Parathyroid adenoma (tissue), 2 donors: ENCODE measurements at regions not wholly inside any gene's neighbourhood (a gene's known extent, or its start where the extent isn't known, plus 50 kb on each side); places are given as distances from the start of the nearest gene placed in this dataset.

Source experiments
- H2AFZ ChIP-seq: fragments of 300-600 bp; sonication (generic); one replicate; pipeline ENCODE4 v1.7.0; 2017; ENCODE audit warnings: antibody characterized with exemption, mild to moderate bottlenecking
- H3K27ac ChIP-seq: fragments of 300-600 bp; sonication (generic); one replicate; pipeline ENCODE4 v1.7.0; 2017
- H3K27me3 ChIP-seq: fragments of 300-600 bp; sonication (generic); one replicate; pipeline ENCODE4 v1.7.0; 2017; ENCODE audit warnings: low read length; ENCODE audit not compliant: control insufficient read depth, insufficient read depth
- H3K36me3 ChIP-seq: fragments of 300-600 bp; sonication (generic); one replicate; pipeline ENCODE4 v1.7.0; 2017; ENCODE audit warnings: low read length; ENCODE audit not compliant: control insufficient read depth, insufficient read depth
- H3K4me1 ChIP-seq: fragments of 300-600 bp; sonication (generic); one replicate; pipeline ENCODE4 v1.7.0; 2017; ENCODE audit warnings: control low read depth
- H3K4me2 ChIP-seq: fragments of 300-600 bp; sonication (generic); one replicate; pipeline ENCODE4 v1.7.0; 2017; ENCODE audit warnings: low read length
- H3K4me3 ChIP-seq: fragments of 300-600 bp; sonication (generic); one replicate; pipeline ENCODE4 v1.7.0; 2017; ENCODE audit warnings: low read depth, low read length
- H3K79me2 ChIP-seq: fragments of 300-600 bp; sonication (generic); one replicate; pipeline ENCODE4 v1.7.0; 2017; ENCODE audit warnings: control low read depth
- H3K9ac ChIP-seq: fragments of 300-600 bp; sonication (generic); one replicate; pipeline ENCODE4 v1.7.0; 2017; ENCODE audit warnings: mild to moderate bottlenecking
- H3K9me3 ChIP-seq: fragments of 300-600 bp; sonication (generic); one replicate; pipeline ENCODE4 v1.7.0; 2017; ENCODE audit warnings: low read length; ENCODE audit not compliant: control insufficient read depth
- CTCF ChIP-seq: fragments of 300-600 bp; sonication (generic); IDR thresholded peaks from one replicate; pipeline ENCODE4 v1.7.0; 2017; ENCODE audit warnings: antibody characterized with exemption, mild to moderate bottlenecking
- donor health status: primary hyperparathyroidism.

GRCh38 chr15:53256043-53256442 is 465.9 kb upstream of the ONECUT1 start:
- no peaks in the 10 kb centered on the region for H3K27me3 ChIP-seq
- no peak overlapping the region for H3K27ac ChIP-seq
- no peaks in the 10 kb centered on the region for H3K9me3 ChIP-seq
- H3K4me3 ChIP-seq: no peak overlapping the region
- TF ChIP-seq CTCF: no peak
- H3K4me1 ChIP-seq: no peaks in the 10 kb centered on the region
- no peaks in the 10 kb centered on the region for H3K79me2 ChIP-seq
- H3K9ac ChIP-seq: no peak overlapping the region
- no peaks in the 10 kb centered on the region for H3K36me3 ChIP-seq
- H2AFZ ChIP-seq: no peak overlapping the region
- no peak overlapping the region for H3K4me2 ChIP-seq

GRCh38 chr15:53251996-53252395 is 461.9 kb upstream of the ONECUT1 start:
- Histone ChIP-seq H3K4me1 (no peaks in the 10 kb centered on the region), H2AFZ (no peak overlapping the region), H3K27me3 (no peaks in the 10 kb centered on the region), H3K4me2 (no peak overlapping the region), H3K27ac (no peak overlapping the region), H3K36me3 (no peaks in the 10 kb centered on the region), H3K4me3 (no peak overlapping the region), H3K9me3 (no peaks in the 10 kb centered on the region), H3K79me2 (no peaks in the 10 kb centered on the region), H3K9ac (no peak overlapping the region)
- TF ChIP-seq CTCF: no peak

GRCh38 chr15:53251523-53251922 is 461.4 kb upstream of the ONECUT1 start:
- TF ChIP-seq CTCF: no peak
- H2AFZ ChIP-seq: no peak overlapping the region
- H3K4me1 ChIP-seq: no peaks in the 10 kb centered on the region
- no peaks in the 10 kb centered on the region for H3K79me2 ChIP-seq
- H3K36me3 ChIP-seq: no peaks in the 10 kb centered on the region
- no peak overlapping the region for H3K4me2 ChIP-seq
- no peak overlapping the region for H3K9ac ChIP-seq
- no peaks in the 10 kb centered on the region for H3K9me3 ChIP-seq
- no peak overlapping the region for H3K27ac ChIP-seq
- no peaks in the 10 kb centered on the region for H3K27me3 ChIP-seq
- no peak overlapping the region for H3K4me3 ChIP-seq

GRCh38 chr15:53247041-53247708 is 457.0 kb upstream of the ONECUT1 start:
- H3K79me2 ChIP-seq: no peaks in the 10 kb centered on the region
- no peak for TF ChIP-seq CTCF
- H3K4me1 ChIP-seq: no peaks in the 10 kb centered on the region
- H2AFZ ChIP-seq: no peak overlapping the region
- no peak overlapping the region for H3K4me2 ChIP-seq
- no peak overlapping the region for H3K9ac ChIP-seq
- no peak overlapping the region for H3K4me3 ChIP-seq
- no peak overlapping the region for H3K27ac ChIP-seq
- H3K27me3 ChIP-seq: no peaks in the 10 kb centered on the region
- no peaks in the 10 kb centered on the region for H3K36me3 ChIP-seq
- no peaks in the 10 kb centered on the region for H3K9me3 ChIP-seq

GRCh38 chr15:53246404-53246803 is 456.3 kb upstream of the ONECUT1 start:
- H3K27me3 ChIP-seq: no peaks in the 10 kb centered on the region
- no peak overlapping the region for H3K9ac ChIP-seq
- no peaks in the 10 kb centered on the region for H3K36me3 ChIP-seq
- no peak for TF ChIP-seq CTCF
- H2AFZ ChIP-seq: no peak overlapping the region
- no peaks in the 10 kb centered on the region for H3K9me3 ChIP-seq
- no peak overlapping the region for H3K27ac ChIP-seq
- H3K79me2 ChIP-seq: no peaks in the 10 kb centered on the region
- H3K4me3 ChIP-seq: no peak overlapping the region
- H3K4me1 ChIP-seq: no peaks in the 10 kb centered on the region
- H3K4me2 ChIP-seq: no peak overlapping the region
